ENCODE measurements at regions not wholly inside any gene's neighbourhood (a gene's known extent, or its start where the extent isn't known, plus 50 kb on each side); places are given as distances from the start of the nearest gene placed in this dataset.

GRCh38 chr6:98335594-98335993 is 498.8 kb upstream of the POU3F2 start:
- Histone ChIP-seq H3K36me3 (replicated peaks in 1 of 2; ENCODE audit: control extremely low read depth in 1 of 2, control insufficient read depth in 1 of 2, extremely low read depth in 1 of 2, insufficient read depth in 2 of 2, low read length in 1 of 2) (no peaks in the 10 kb centered on the region), H3K9ac (ENCODE audit: low read length) (no peak overlapping the region), H4K20me1 (ENCODE audit: control insufficient read depth, insufficient read depth, low read length, poor library complexity, severe bottlenecking) (no peaks in the 10 kb centered on the region), H3K27me3 (replicated peaks in 1 of 4; ENCODE audit: control extremely low read depth in 1 of 4, control insufficient read depth in 3 of 4, insufficient read depth in 4 of 4, low read length in 3 of 4) (no peaks in the 10 kb centered on the region), H3K79me2 (ENCODE audit: control insufficient read depth, insufficient read depth, low read length) (no peaks in the 10 kb centered on the region), H3K4me2 (replicated peaks; ENCODE audit: low read depth, low read length, poor library complexity, severe bottlenecking) (no peak overlapping the region), H3K27ac (ENCODE audit: low read length in 2 of 2) (no peak overlapping the region), H3K4me1 (ENCODE audit: control insufficient read depth in 2 of 2, insufficient read depth in 2 of 2, low read length in 2 of 2) (no peaks in the 10 kb centered on the region), H3K4me3 (ENCODE audit: control extremely low read depth in 1 of 5, extremely low read depth in 1 of 5, insufficient read depth in 1 of 5, low read depth in 2 of 5, low read length in 4 of 5) (no peak overlapping the region), H3K9me3 (ENCODE audit: control extremely low read depth in 1 of 3, control insufficient read depth in 2 of 3, insufficient read depth in 1 of 3, low read length in 2 of 3) (no peaks in the 10 kb centered on the region), H2AFZ (ENCODE audit: insufficient read depth, low read depth, low read length, poor library complexity, severe bottlenecking) (no peak overlapping the region)
- DNase-seq = no peak
- Mint-ChIP-seq H3K9me3 (ENCODE audit: insufficient read depth) (no peaks in the 10 kb centered on the region), H3K4me3 (no peak overlapping the region), H3K27me3 (no peaks in the 10 kb centered on the region), H3K27ac (no peak overlapping the region), H3K4me1 (no peaks in the 10 kb centered on the region)
- TF ChIP-seq EZH2 (IDR thresholded peaks at IDR 0.05; ENCODE audit: borderline replicate concordance, insufficient read depth, low read depth, low read length, poor library complexity, severe bottlenecking) (no peak), CTCF (IDR thresholded peaks at IDR 0.05) (no peak)
- no peak for ATAC-seq (ENCODE audit: low read depth)
- intact Hi-C loops (cut with micrococcal nuclease) = no loop called here
- CTCF ChIA-PET = no interaction called here
- POLR2A ChIA-PET = no interaction called here

- H3K9ac ChIP-seq (ENCODE audit: low read length) = no peak overlapping the region
- Mint-ChIP-seq H3K4me3 (no peak overlapping the region), H3K4me1 (no peaks in the 10 kb centered on the region), H3K9me3 (ENCODE audit: insufficient read depth) (no peaks in the 10 kb centered on the region), H3K27ac (no peak overlapping the region), H3K27me3 (no peaks in the 10 kb centered on the region)
- H3K9me3 ChIP-seq (ENCODE audit: control extremely low read depth in 1 of 3, control insufficient read depth in 2 of 3, insufficient read depth in 1 of 3, low read length in 2 of 3) = no peaks in the 10 kb centered on the region
- H4K20me1 ChIP-seq (ENCODE audit: control insufficient read depth, insufficient read depth, low read length, poor library complexity, severe bottlenecking) = no peaks in the 10 kb centered on the region
- ATAC-seq (ENCODE audit: low read depth) (no peak), DNase-seq (no peak)
- ChIA-PET CTCF (no interaction called here), POLR2A (no interaction called here)
- H3K36me3 ChIP-seq (replicated peaks in 1 of 2; ENCODE audit: control extremely low read depth in 1 of 2, control insufficient read depth in 1 of 2, extremely low read depth in 1 of 2, insufficient read depth in 2 of 2, low read length in 1 of 2) = no peaks in the 10 kb centered on the region
- H3K79me2 ChIP-seq (ENCODE audit: control insufficient read depth, insufficient read depth, low read length) = no peaks in the 10 kb centered on the region
- H2AFZ ChIP-seq (ENCODE audit: insufficient read depth, low read depth, low read length, poor library complexity, severe bottlenecking) = no peak overlapping the region
- no peak overlapping the region for H3K4me3 ChIP-seq (ENCODE audit: control extremely low read depth in 1 of 5, extremely low read depth in 1 of 5, insufficient read depth in 1 of 5, low read depth in 2 of 5, low read length in 4 of 5)
- WGBS (ENCODE audit: insufficient coverage) = no CpG with 5 or more reads among the region's 1 CpG
- H3K4me2 ChIP-seq (replicated peaks; ENCODE audit: low read depth, low read length, poor library complexity, severe bottlenecking) = no peak overlapping the region
- intact Hi-C loops (cut with micrococcal nuclease) = no loop called here
- no peaks in the 10 kb centered on the region for H3K27me3 ChIP-seq (replicated peaks in 1 of 4; ENCODE audit: control extremely low read depth in 1 of 4, control insufficient read depth in 3 of 4, insufficient read depth in 4 of 4, low read length in 3 of 4)
- no peaks in the 10 kb centered on the region for H3K4me1 ChIP-seq (ENCODE audit: control insufficient read depth in 2 of 2, insufficient read depth in 2 of 2, low read length in 2 of 2)
- TF ChIP-seq CTCF (IDR thresholded peaks at IDR 0.05) (no peak), EZH2 (IDR thresholded peaks at IDR 0.05; ENCODE audit: borderline replicate concordance, insufficient read depth, low read depth, low read length, poor library complexity, severe bottlenecking) (no peak)
- H3K27ac ChIP-seq (ENCODE audit: low read length in 2 of 2) = no peak overlapping the region
Observed at GRCh38 chr6:98339506-98339905, 494.9 kb upstream of the POU3F2 start.

All from B cell (primary cell).